GM12873 (cell line): ENCODE measurements at regions not wholly inside any gene's neighbourhood (a gene's known extent, or its start where the extent isn't known, plus 50 kb on each side); places are given as distances from the start of the nearest gene placed in this dataset.

ENCODE experiments used
- TF ChIP-seq, protein P1 (sequence below): IDR thresholded peaks from 2 replicates; pipeline ENCODE4 v1.5.1; 2012; ENCODE audit warnings: low read depth, mild to moderate bottlenecking, moderate library complexity, low read length, control low read depth; ENCODE audit not compliant: insufficient read depth; ENCODE audit errors: missing control alignments

GRCh38 chr11:115042002-115042401, 363.7 kb downstream of the NXPE2 start:
- TF ChIP-seq, protein P1, sequence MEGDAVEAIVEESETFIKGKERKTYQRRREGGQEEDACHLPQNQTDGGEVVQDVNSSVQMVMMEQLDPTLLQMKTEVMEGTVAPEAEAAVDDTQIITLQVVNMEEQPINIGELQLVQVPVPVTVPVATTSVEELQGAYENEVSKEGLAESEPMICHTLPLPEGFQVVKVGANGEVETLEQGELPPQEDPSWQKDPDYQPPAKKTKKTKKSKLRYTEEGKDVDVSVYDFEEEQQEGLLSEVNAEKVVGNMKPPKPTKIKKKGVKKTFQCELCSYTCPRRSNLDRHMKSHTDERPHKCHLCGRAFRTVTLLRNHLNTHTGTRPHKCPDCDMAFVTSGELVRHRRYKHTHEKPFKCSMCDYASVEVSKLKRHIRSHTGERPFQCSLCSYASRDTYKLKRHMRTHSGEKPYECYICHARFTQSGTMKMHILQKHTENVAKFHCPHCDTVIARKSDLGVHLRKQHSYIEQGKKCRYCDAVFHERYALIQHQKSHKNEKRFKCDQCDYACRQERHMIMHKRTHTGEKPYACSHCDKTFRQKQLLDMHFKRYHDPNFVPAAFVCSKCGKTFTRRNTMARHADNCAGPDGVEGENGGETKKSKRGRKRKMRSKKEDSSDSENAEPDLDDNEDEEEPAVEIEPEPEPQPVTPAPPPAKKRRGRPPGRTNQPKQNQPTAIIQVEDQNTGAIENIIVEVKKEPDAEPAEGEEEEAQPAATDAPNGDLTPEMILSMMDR, result no peak

GRCh38 chr11:115047631-115048030, 369.3 kb downstream of the NXPE2 start:
- TF ChIP-seq, protein P1, result no peak

- TF ChIP-seq, protein P1, result no peak
Measured at GRCh38 chr11:115049796-115050195, 371.5 kb downstream of the NXPE2 start.

DNA sequence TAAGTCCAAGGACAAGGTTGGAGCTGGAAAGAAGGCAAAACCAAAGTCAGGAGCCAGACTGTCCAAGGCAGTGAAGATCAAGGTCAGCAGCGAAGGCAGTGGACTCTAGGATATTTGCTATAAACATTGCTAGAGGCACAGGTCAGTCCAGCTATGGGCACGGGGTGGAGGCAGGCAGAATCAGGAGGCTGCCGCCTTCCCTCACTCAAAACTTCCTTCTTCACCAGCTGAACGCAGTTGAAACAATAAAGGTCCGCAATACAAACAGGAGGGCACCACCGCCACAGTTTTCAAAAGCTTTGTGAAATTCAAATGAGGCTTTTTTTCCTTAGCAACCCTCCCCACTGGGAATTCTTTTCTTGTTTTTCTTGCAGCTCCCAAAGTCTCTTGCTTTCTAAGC, 372.4 kb downstream of the NXPE2 start:
- TF ChIP-seq, protein P1, result no peak

DNA sequence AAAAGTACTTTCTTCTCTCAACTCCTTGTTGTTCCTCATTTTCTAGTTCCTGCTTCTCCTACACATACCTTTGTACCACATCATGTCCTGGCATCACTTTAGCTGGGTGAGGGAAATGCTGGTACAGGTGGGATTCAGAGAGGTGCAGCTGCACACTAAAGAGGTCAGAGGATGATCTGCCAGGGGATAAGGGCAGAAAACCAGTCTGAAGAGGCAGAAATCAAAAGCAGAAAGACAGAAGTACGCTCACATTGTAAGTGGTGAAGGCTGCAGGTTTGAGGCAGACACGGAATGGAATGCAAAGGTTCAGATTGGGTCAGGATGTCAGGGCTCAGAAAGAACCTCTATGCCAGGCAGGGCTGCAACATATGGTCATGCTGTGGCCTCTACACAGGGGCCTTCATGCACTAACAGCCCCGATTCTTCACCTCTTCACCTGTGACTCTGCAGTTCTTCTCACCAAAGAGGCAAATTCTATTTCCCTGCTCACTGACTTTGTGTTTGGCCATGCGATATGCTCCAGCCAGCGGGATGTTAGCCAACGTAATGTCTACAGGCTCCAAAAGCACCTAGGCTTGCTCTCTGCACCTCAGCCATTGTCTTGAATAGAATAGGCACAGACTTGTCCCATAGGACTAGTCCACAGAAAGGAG, 373.7 kb downstream of the NXPE2 start:
- TF ChIP-seq, protein P1, result no peak

- TF ChIP-seq, protein P1, result no peak
Measured at GRCh38 chr11:115052601-115053000, 374.3 kb downstream of the NXPE2 start.

DNA sequence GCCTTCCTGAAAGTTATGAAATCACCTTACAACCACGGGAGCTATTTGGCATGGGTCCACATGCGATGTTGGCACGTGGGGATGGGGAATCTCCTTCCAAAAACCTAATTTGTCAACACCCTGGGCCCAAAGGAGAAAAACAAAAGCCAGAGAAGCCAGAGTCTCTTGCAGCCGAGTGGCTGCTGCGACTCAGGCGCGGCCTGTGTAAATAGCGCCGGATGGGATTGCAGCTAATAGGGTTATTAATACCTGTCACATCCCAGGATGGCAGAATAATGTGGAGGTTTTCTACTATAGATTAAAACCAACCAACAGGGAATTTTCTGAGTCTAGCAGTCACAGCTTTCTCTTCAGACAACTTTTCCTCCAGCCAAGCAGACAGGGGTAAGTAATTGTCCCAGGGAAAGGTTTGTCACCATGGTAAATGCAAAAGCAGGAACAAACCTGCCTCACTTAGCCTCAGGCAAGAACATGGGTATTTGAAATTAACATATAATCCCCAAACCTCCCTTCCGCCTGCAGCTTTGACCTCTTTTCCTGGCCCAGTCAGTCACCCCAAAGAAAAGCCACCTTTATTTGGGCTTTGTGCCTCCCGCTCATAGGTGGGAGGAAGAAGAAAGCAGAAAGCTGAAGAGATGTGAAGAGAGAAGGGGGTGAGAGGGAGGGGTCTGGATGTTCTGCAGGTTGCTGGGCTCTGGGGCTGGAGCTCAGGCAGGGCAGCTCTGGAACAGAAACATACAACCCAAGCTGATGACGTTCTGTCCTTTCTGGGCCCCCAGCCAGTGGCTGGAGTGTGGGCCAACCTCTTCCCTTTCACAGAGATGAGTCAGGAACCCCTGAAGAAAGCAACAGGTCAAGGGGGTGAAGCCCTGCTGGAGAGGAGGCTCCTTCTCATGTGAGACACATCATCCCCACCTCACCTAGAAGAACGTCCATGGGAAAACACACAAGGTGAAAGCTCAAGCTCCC, 376.5 kb downstream of the NXPE2 start:
- TF ChIP-seq, protein P1, result no peak
